Colonic mucosa (tissue), 4 donors: ENCODE measurements at regions not wholly inside any gene's neighbourhood (a gene's known extent, or its start where the extent isn't known, plus 50 kb on each side); places are given as distances from the start of the nearest gene placed in this dataset.
"Not testable (repeated sequence)": the region's sequence is repeated elsewhere in the genome, so short reads cannot be mapped to it uniquely, and the experiment has no call there.

Source experiments
- DNase-seq: peaks from one replicate; pipeline ENCODE4 v3.0.0-alpha.2; 2020
- H3K27ac ChIP-seq: fragments of 200-600 bp; one replicate; pipeline ENCODE4 v1.8.0; 2021
- H3K27me3 ChIP-seq: fragments of 200-600 bp; one replicate; pipeline ENCODE4 v1.8.0; 2021
- H3K36me3 ChIP-seq: fragments of 200-600 bp; one replicate; pipeline ENCODE4 v1.8.0; 2021
- H3K4me1 ChIP-seq: fragments of 200-600 bp; one replicate; pipeline ENCODE4 v1.8.0; 2021; ENCODE audit warnings: mild to moderate bottlenecking
- H3K4me3 ChIP-seq: fragments of 200-600 bp; one replicate; pipeline ENCODE4 v1.8.0; 2021
- H3K9ac ChIP-seq, 2 donors: one replicate each; pipeline ENCODE4 v1.7.0; 2013; ENCODE audit warnings: control low read depth in 2 of 2, low read depth in 2 of 2, low read length in 2 of 2
- H3K9me3 ChIP-seq: fragments of 200-600 bp; one replicate; pipeline ENCODE4 v1.8.0; 2021
- CTCF ChIP-seq: fragments of 200-600 bp; IDR thresholded peaks from one replicate; pipeline ENCODE4 v1.8.0; 2022; ENCODE audit warnings: antibody characterized with exemption, mild to moderate bottlenecking
- intact Hi-C: fragments of 100-400 bp; cut with DNase I; formaldehyde crosslinking; loops from one replicate; pipeline ENCODE4 v1.14.1; 2022
- donor health status: healthy.
- donor health status: DM: no; HTN: no; CAD: no.
- donor health status: DM: no; HTN: no; CAD: no.

- H3K27ac ChIP-seq = no peak overlapping the region
- intact Hi-C loops = no loop called here
- H3K27me3 ChIP-seq = no peaks in the 10 kb centered on the region
- TF ChIP-seq CTCF = no peak
- H3K4me3 ChIP-seq = no peak overlapping the region
- no peaks in the 10 kb centered on the region for H3K4me1 ChIP-seq
- no peak for DNase-seq
- no peak overlapping the region for H3K9ac ChIP-seq
- H3K9me3 ChIP-seq = no peaks in the 10 kb centered on the region
- no peaks in the 10 kb centered on the region for H3K36me3 ChIP-seq
These were observed 575.3 kb downstream of the TMTC2 start for GRCh38 chr12:83261998-83262397.

GRCh38 chr12:83260126-83260525, 573.4 kb downstream of the TMTC2 start:
- H3K4me1 ChIP-seq, H3K27ac ChIP-seq, H3K9ac ChIP-seq, intact Hi-C loops, H3K27me3 ChIP-seq, H3K9me3 ChIP-seq, H3K36me3 ChIP-seq, DNase-seq, H3K4me3 ChIP-seq: not testable (repeated sequence)

- TF ChIP-seq CTCF = no peak
- Histone ChIP-seq H3K27ac (no peak overlapping the region), H3K9ac (no peak overlapping the region), H3K36me3 (no peaks in the 10 kb centered on the region), H3K27me3 (no peaks in the 10 kb centered on the region), H3K4me1 (no peaks in the 10 kb centered on the region), H3K4me3 (no peak overlapping the region), H3K9me3 (no peaks in the 10 kb centered on the region)
- intact Hi-C loops = no loop called here
- DNase-seq = no peak
These were observed 571.0 kb downstream of the TMTC2 start for GRCh38 chr12:83257726-83258125.

GRCh38 chr12:83256562-83256961, 569.9 kb downstream of the TMTC2 start:
- intact Hi-C loops = no loop called here
- no peak for DNase-seq
- Histone ChIP-seq H3K4me3 (no peak overlapping the region), H3K9ac (no peak overlapping the region), H3K9me3 (no peaks in the 10 kb centered on the region), H3K27ac (no peak overlapping the region), H3K4me1 (no peaks in the 10 kb centered on the region), H3K36me3 (no peaks in the 10 kb centered on the region), H3K27me3 (no peaks in the 10 kb centered on the region)
- TF ChIP-seq CTCF = no peak

GRCh38 chr12:83250866-83251265, 564.2 kb downstream of the TMTC2 start:
- H3K9ac ChIP-seq = no peak overlapping the region
- H3K4me3 ChIP-seq = no peak overlapping the region
- no peak for TF ChIP-seq CTCF
- H3K27ac ChIP-seq = no peak overlapping the region
- intact Hi-C loops = no loop called here
- H3K36me3 ChIP-seq = no peaks in the 10 kb centered on the region
- H3K9me3 ChIP-seq = no peaks in the 10 kb centered on the region
- H3K27me3 ChIP-seq = no peaks in the 10 kb centered on the region
- DNase-seq = no peak
- no peaks in the 10 kb centered on the region for H3K4me1 ChIP-seq

GRCh38 chr12:83245156-83245555, 558.5 kb downstream of the TMTC2 start:
- Histone ChIP-seq H3K9me3 (no peaks in the 10 kb centered on the region), H3K27me3 (no peaks in the 10 kb centered on the region), H3K36me3 (no peaks in the 10 kb centered on the region), H3K4me1 (no peaks in the 10 kb centered on the region), H3K27ac (no peak overlapping the region), H3K4me3 (no peak overlapping the region), H3K9ac (no peak overlapping the region)
- TF ChIP-seq CTCF = no peak
- intact Hi-C loops = no loop called here
- no peak for DNase-seq
